ENCODE measurements at regions not wholly inside any gene's neighbourhood (a gene's known extent, or its start where the extent isn't known, plus 50 kb on each side); places are given as distances from the start of the nearest gene placed in this dataset.

GRCh38 chr10:7071421-7071820 lies 339.4 kb downstream of the SFMBT2 start:
- H3K9me2 ChIP-seq (replicated peaks; ENCODE audit: low read depth, low read length): no peaks in the 10 kb centered on the region
- H3F3A ChIP-seq (ENCODE audit: low read depth): no peaks in the 10 kb centered on the region
- TF ChIP-seq EZH2phosphoT487 (IDR thresholded peaks at IDR 0.05; ENCODE audit: borderline replicate concordance): no peak
- no peak for TF ChIP-seq CTCF (conservative IDR thresholded peaks at IDR 0.05; ENCODE audit: low read length)
- H3K27me3 ChIP-seq (ENCODE audit: insufficient read depth, low read length, poor library complexity, severe bottlenecking): no peaks in the 10 kb centered on the region
- H4K20me1 ChIP-seq (ENCODE audit: insufficient read depth, low read length, poor library complexity, severe bottlenecking): no peaks in the 10 kb centered on the region
- peaks cover 6% of the 10 kb centered on the region for H3K4me1 ChIP-seq (ENCODE audit: insufficient read depth, low read length, poor library complexity, severe bottlenecking)
- no peak overlapping the region for H3K9ac ChIP-seq (ENCODE audit: low read depth, low read length, poor library complexity, severe bottlenecking)
- H2AFZ ChIP-seq (ENCODE audit: low read length): no peak overlapping the region
- H3K4me3 ChIP-seq (ENCODE audit: low read length, poor library complexity, severe bottlenecking): no peak overlapping the region
- no peaks in the 10 kb centered on the region for H3K79me2 ChIP-seq (ENCODE audit: insufficient read depth, low read length)
- no peak overlapping the region for H3K4me2 ChIP-seq (ENCODE audit: low read depth, low read length, poor library complexity, severe bottlenecking)
- no peaks in the 10 kb centered on the region for H3K36me3 ChIP-seq (ENCODE audit: insufficient read depth, low read length)
- no peaks in the 10 kb centered on the region; the same call in 1 of the 2 replicates for H3K9me3 ChIP-seq (ENCODE audit: insufficient read depth, low read depth, low read length)

GRCh38 chr10:7070950-7071349 lies 339.9 kb downstream of the SFMBT2 start:
- H2AFZ ChIP-seq (ENCODE audit: low read length): no peak overlapping the region
- no peaks in the 10 kb centered on the region for H4K20me1 ChIP-seq (ENCODE audit: insufficient read depth, low read length, poor library complexity, severe bottlenecking)
- H3K9me3 ChIP-seq (ENCODE audit: insufficient read depth, low read depth, low read length): no peaks in the 10 kb centered on the region; the same call in 1 of the 2 replicates
- no peak overlapping the region for H3K4me3 ChIP-seq (ENCODE audit: low read length, poor library complexity, severe bottlenecking)
- H3F3A ChIP-seq (ENCODE audit: low read depth): no peaks in the 10 kb centered on the region
- no peak overlapping the region for H3K9ac ChIP-seq (ENCODE audit: low read depth, low read length, poor library complexity, severe bottlenecking)
- no peaks in the 10 kb centered on the region for H3K36me3 ChIP-seq (ENCODE audit: insufficient read depth, low read length)
- no peaks in the 10 kb centered on the region for H3K79me2 ChIP-seq (ENCODE audit: insufficient read depth, low read length)
- TF ChIP-seq CTCF (conservative IDR thresholded peaks at IDR 0.05; ENCODE audit: low read length) (peak; percentile 37), EZH2phosphoT487 (IDR thresholded peaks at IDR 0.05; ENCODE audit: borderline replicate concordance) (no peak)
- no peaks in the 10 kb centered on the region for H3K27me3 ChIP-seq (ENCODE audit: insufficient read depth, low read length, poor library complexity, severe bottlenecking)
- peaks cover 6% of the 10 kb centered on the region for H3K4me1 ChIP-seq (ENCODE audit: insufficient read depth, low read length, poor library complexity, severe bottlenecking)
- no peaks in the 10 kb centered on the region for H3K9me2 ChIP-seq (replicated peaks; ENCODE audit: low read depth, low read length)
- H3K4me2 ChIP-seq (ENCODE audit: low read depth, low read length, poor library complexity, severe bottlenecking): no peak overlapping the region

GRCh38 chr10:7069706-7070105 lies 341.1 kb downstream of the SFMBT2 start:
- Histone ChIP-seq H3K36me3 (ENCODE audit: insufficient read depth, low read length) (no peaks in the 10 kb centered on the region), H3K79me2 (ENCODE audit: insufficient read depth, low read length) (no peaks in the 10 kb centered on the region), H3K27me3 (ENCODE audit: insufficient read depth, low read length, poor library complexity, severe bottlenecking) (no peaks in the 10 kb centered on the region), H2AFZ (ENCODE audit: low read length) (no peak overlapping the region), H3K9me2 (replicated peaks; ENCODE audit: low read depth, low read length) (no peaks in the 10 kb centered on the region), H3K4me1 (ENCODE audit: insufficient read depth, low read length, poor library complexity, severe bottlenecking) (peaks cover 6% of the 10 kb centered on the region), H3K4me2 (ENCODE audit: low read depth, low read length, poor library complexity, severe bottlenecking) (no peak overlapping the region), H3K4me3 (ENCODE audit: low read length, poor library complexity, severe bottlenecking) (no peak overlapping the region), H3K9me3 (ENCODE audit: insufficient read depth, low read depth, low read length) (no peaks in the 10 kb centered on the region; the same call in 1 of the 2 replicates), H3K9ac (ENCODE audit: low read depth, low read length, poor library complexity, severe bottlenecking) (no peak overlapping the region), H4K20me1 (ENCODE audit: insufficient read depth, low read length, poor library complexity, severe bottlenecking) (no peaks in the 10 kb centered on the region), H3F3A (ENCODE audit: low read depth) (no peaks in the 10 kb centered on the region)
- TF ChIP-seq EZH2phosphoT487 (IDR thresholded peaks at IDR 0.05; ENCODE audit: borderline replicate concordance) (no peak), CTCF (conservative IDR thresholded peaks at IDR 0.05; ENCODE audit: low read length) (no peak)

All from Loucy (cell line).